Fibroblast of skin of right biceps (primary cell): ENCODE measurements at regions not wholly inside any gene's neighbourhood (a gene's known extent, or its start where the extent isn't known, plus 50 kb on each side); places are given as distances from the start of the nearest gene placed in this dataset.
A peak's percentile ranks its signal among the peaks of the same experiment; 100 is the strongest.

ENCODE experiments used
- DNase-seq: peaks from one replicate; pipeline ENCODE4 v3.0.0-alpha.2; 2013

- DNase-seq: no peak
Observed at GRCh38 chr20:4095639-4096038, 53.0 kb upstream of the SMOX start.

DNA sequence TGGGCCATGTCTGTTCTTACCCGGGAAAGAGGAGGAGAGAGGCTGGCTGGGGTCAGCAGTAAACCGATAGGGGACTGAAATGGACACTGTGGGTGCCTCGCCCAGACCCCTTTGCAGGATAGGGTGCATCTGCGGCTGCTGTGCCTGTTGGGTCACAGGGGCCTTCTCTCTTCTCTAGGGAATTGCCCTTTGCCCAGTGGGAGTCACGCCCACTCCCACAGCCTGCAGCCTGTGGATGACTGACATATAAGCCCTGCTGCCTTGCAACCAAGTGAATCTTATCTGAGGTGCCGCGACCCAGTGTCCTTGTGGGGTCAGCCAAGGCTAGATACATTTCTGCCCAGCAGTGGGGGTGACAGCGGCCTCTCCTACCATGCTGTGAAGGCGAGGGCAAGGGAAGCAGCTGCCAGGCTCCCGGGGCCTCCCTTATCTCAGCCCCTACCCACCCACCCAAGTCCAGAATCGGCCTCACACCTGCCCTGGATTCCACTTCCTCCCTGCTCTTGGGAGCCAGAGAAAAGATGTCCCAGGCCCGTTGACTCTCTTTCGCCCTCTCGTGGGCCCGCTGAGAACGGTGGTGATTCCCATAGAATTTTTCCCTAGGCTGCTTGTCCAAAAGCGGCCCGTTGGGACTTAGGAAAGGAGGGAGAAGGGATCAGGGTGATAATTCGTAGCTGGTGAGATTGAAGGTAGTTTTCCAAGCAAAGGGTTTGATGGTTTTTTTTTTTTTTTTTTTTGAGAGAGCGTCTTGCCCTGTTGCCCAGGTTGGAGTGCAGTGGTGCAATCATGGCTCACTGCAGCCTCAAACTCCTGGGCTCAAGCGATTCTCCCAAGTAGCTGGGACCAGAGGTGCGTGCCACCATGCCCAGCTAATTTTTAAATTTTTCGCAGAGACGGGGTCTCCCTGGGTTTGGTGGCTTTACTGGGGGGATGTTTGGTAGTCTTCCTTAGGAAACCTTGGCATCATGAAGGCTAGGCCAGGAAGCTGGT, 56.8 kb upstream of the SMOX start:
- DNase-seq: peak; percentile 61

GRCh38 chr20:4090756-4091489, 57.7 kb upstream of the SMOX start:
- DNase-seq: peak; percentile 92

GRCh38 chr20:4089756-4090487, 58.7 kb upstream of the SMOX start:
- DNase-seq: peak; percentile 39

- no peak for DNase-seq
Observed at GRCh38 chr20:4088766-4089165, 59.9 kb upstream of the SMOX start.

DNA sequence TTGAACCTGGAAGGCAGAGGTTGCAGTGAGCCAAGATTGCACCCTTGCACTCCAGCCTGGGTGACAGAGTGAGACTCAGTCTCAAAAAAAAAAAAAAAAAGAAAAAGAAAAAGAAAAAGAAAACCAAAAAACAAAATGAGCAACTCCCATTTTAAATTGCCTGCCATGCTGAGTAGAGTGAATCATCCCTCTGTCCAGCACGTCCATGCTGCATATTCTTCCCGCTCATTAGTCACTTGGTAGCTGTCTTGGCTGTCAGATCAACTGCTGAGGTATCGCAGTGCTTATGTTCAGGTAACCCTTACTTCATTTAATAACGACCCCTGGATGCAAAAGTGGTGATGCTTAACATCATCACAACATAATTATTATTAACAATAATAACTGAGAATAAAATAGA, 60.7 kb upstream of the SMOX start:
- peak; percentile 62 for DNase-seq

GRCh38 chr20:4086771-4087687, 61.6 kb upstream of the SMOX start:
- no peak for DNase-seq

- no peak for DNase-seq
Observed at GRCh38 chr20:4084721-4085120, 63.9 kb upstream of the SMOX start.

- DNase-seq: no peak
Observed at GRCh38 chr20:4084096-4084495, 64.5 kb upstream of the SMOX start.

DNA sequence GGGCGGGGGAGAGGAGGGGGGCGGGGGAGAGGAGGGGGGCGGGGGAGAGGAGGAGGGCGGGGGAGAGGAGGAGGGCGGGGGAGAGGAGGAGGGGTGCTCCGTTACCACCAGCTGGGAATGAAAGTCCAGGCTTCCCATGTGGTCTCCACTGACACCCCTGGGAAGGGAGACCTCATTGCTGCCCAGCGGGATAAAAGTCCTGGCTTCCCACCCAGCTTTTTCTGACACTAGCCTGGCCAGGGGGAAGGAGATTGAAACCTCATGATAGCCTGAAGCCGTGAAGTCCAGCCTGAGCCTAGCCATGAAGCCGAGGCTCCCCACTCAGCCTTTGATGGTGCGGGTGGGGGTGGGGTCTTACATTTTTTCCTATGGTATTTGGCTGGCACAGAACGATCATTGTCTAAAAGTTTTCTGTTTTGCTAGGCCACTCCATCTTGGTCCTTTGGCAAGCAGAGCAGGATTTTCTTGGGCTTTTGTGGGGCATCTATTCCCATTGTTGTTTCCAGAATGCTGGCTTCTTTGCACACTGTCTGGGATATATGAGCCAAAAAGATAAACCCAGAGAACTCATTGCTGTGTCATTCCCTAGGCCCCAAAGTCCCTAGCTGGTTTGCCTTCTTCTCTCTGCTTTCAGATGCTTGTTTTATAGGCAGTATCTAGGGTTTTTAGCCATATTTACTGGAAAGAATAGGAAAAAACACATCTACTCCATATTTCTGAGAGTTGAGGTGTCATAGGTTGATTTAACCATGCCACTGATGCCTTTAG, 65.3 kb upstream of the SMOX start:
- DNase-seq: no peak

DNA sequence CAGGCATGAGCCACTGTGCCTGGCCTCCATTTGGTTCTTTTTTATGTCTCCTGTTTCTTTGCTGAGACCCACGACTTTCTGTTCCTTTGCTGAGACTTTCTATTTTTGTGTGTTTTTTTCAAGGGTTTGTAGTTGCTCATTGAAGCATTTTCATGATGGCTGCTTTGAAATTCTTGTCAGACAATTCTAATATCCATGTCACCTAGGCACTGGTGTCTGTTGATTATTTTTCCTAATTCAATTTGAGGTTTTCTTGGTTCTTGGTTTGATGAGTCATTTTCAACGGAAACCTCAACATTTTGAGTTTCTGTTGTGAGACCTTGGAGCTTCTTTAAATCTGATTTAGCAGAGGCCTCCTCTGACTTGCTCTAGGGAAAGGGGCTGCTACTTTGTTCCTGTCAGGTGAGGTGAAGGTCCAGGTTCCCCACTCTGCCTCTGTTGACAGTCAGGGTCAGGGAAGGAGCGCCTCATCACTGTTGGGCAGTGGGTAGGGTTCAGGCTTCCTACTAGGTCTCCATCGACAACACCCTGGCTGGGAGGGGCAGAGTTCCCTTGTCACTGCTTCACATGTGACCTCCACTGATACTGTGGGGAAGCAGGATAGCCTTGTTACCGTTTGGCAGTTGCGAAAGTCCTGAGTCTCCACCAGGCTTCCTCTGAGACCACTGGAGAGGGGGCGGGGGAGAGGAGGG, 66.1 kb upstream of the SMOX start:
- peak; percentile 88 for DNase-seq

- no peak for DNase-seq
Observed at GRCh38 chr20:4081421-4081820, 66.1 kb upstream of the RNF24 start.

GRCh38 chr20:4076671-4077070, 61.3 kb upstream of the RNF24 start:
- DNase-seq: peak; percentile 94

GRCh38 chr20:4076033-4076432, 60.7 kb upstream of the RNF24 start:
- no peak for DNase-seq

- DNase-seq: no peak
Observed at GRCh38 chr20:4074877-4075455, 59.6 kb upstream of the RNF24 start.

DNA sequence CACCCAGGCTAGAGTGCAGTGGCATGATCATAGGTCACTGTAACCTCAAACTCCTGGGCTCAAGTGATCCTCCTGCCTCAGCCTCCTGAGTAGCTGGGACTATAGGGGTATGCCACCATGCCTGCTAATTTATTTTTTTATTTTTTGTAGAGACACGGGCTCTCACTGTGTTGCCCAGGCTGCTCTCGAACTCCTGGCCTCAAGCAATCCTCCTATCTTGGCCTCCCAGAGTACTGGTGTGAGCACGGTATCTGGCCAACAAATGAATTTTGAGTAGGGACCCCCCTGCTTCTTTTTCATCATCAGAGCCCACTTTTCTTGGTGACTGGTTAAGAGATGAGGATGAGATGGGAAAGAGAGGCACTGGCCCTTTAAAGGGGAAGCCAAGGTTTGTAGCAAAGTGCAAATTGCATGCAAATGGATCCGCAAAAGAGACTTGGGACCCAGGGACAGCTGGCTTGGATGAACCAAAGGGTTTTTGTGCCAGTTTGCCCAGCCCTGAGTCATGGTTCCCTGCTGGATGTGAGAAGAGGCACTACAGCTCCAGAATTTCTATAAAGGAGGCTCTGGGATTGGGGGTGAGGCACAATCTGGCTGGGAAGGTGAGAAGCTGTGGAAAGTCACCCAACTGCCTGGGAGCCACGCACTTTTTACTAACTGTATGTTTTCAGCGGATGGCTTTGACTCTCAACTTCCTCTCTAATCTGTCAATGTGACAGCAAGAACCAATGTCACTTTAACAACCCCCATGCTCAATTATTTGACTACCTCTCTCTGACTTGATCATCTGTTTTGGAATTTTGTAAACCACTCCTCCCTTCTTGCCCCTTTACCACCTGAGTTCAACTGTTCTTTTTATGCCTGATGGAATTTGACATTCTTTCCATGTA, 58.7 kb upstream of the RNF24 start:
- no peak for DNase-seq

DNA sequence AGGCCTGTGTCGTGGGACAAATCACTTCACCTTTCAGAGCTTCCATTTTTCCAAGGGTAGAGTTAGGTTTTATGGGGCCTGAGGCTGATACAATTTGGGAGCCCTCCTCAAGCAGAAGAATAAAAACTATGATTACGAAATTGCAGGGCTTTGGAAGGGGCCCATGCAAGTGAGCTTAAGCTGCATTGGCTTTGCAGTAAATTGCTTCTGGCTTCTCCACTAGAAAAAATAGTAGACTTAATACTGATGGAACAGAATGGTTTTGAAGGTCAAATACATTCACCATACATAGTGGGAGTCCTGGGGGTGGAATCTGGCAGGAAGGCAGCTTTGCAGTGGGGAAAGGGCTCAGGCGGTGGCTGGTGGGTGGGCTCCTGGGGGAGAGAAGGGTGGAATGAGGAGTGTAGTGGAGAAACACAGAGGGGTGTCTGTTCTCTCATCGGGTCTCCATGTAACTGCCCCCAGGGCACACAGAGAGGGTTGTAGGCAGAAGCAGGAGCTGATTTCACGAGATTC, 55.9 kb upstream of the RNF24 start:
- DNase-seq: no peak

- DNase-seq: no peak
Observed at GRCh38 chr20:4070323-4071177, 55.2 kb upstream of the RNF24 start.
